GM23338 (cell line): ENCODE measurements at regions not wholly inside any gene's neighbourhood (a gene's known extent, or its start where the extent isn't known, plus 50 kb on each side); places are given as distances from the start of the nearest gene placed in this dataset.

Source experiments
- EZH2 ChIP-seq: fragments of 200-600 bp; sonication (generic); IDR thresholded peaks from one replicate; pipeline ENCODE4 v1.8.0; 2017; ENCODE audit warnings: antibody characterized with exemption, mild to moderate bottlenecking, low read depth; ENCODE audit not compliant: unreplicated experiment
- JUNB ChIP-seq: IDR thresholded peaks from one replicate; pipeline ENCODE4 v1.6.1; 2016; ENCODE audit warnings: antibody characterized with exemption; ENCODE audit not compliant: unreplicated experiment
- POLR2AphosphoS5 ChIP-seq: IDR thresholded peaks from 2 replicates; pipeline ENCODE4 v1.6.1; 2016; ENCODE audit warnings: antibody characterized with exemption, low read depth
- STAT1 ChIP-seq: IDR thresholded peaks from one replicate; pipeline ENCODE4 v1.6.1; 2016; ENCODE audit warnings: antibody characterized with exemption; ENCODE audit not compliant: unreplicated experiment
- ZNF331 ChIP-seq: fragments of 250-450 bp; sonication (Bioruptor Pico); IDR thresholded peaks from 2 replicates; pipeline ENCODE4 v1.5.0; 2020; ENCODE audit warnings: low read depth, mild to moderate bottlenecking, moderate library complexity
- TF ChIP-seq, protein P1 (sequence below), 2 experiments: fragments of 200-600 bp in 1 of 2; sonication (generic) in 1 of 2; conservative IDR thresholded peaks; 2 replicates each; pipeline versions ENCODE4 v1.5.1 to v1.6.1; 2016 to 2017; ENCODE audit warnings: antibody characterized with exemption in 2 of 2, low read depth in 2 of 2, mild to moderate bottlenecking in 2 of 2, moderate library complexity in 1 of 2

- TF ChIP-seq, protein P1, sequence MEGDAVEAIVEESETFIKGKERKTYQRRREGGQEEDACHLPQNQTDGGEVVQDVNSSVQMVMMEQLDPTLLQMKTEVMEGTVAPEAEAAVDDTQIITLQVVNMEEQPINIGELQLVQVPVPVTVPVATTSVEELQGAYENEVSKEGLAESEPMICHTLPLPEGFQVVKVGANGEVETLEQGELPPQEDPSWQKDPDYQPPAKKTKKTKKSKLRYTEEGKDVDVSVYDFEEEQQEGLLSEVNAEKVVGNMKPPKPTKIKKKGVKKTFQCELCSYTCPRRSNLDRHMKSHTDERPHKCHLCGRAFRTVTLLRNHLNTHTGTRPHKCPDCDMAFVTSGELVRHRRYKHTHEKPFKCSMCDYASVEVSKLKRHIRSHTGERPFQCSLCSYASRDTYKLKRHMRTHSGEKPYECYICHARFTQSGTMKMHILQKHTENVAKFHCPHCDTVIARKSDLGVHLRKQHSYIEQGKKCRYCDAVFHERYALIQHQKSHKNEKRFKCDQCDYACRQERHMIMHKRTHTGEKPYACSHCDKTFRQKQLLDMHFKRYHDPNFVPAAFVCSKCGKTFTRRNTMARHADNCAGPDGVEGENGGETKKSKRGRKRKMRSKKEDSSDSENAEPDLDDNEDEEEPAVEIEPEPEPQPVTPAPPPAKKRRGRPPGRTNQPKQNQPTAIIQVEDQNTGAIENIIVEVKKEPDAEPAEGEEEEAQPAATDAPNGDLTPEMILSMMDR (conservative IDR thresholded peaks at IDR 0.05; ENCODE audit: low read depth in 2 of 2) = no peak
- TF ChIP-seq STAT1 = no peak
- no peak for TF ChIP-seq ZNF331
- no peak for TF ChIP-seq JUNB
- no peak for TF ChIP-seq POLR2AphosphoS5
- no peak for TF ChIP-seq EZH2
These were observed 586.6 kb upstream of the MKI67 start for GRCh38 chr10:128712661-128713400.
